NCI-H2029 treated with DMSO at 0.1 percent for 48 hours (cell line): ENCODE measurements at regions not wholly inside any gene's neighbourhood (a gene's known extent, or its start where the extent isn't known, plus 50 kb on each side); places are given as distances from the start of the nearest gene placed in this dataset.

Experiments
- DNase-seq: peaks from one replicate; lab custom pipeline; 2025; lab: John Stamatoyannopoulos, UW

- no peak for DNase-seq
Measured at GRCh38 chr1:81330521-81330920, 470.2 kb upstream of the ADGRL2 start.

- DNase-seq, result no peak
Measured at GRCh38 chr1:81330111-81330510, 470.6 kb upstream of the ADGRL2 start.

DNA sequence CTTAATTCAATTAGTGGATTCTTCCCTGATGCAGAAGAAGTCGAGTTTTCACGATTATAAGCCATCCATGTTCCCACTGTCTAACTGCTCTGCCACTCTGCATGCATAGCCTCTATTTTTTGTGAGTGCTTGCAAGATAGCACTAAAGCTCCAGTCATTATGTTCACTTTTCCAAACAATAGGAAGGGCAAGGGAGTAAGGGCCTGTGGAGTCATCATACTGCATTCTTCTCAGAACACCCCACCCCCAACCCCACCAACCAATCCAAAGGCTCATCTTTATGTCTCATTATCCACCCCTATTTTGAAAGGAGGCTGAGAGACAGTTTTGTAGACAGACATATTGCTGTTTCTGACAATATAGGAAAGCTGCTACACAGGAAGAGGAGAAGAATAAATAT lies 471.7 kb upstream of the ADGRL2 start:
- DNase-seq, result no peak

- DNase-seq, result no peak
Measured at GRCh38 chr1:81327743-81328142, 473.0 kb upstream of the ADGRL2 start.

DNA sequence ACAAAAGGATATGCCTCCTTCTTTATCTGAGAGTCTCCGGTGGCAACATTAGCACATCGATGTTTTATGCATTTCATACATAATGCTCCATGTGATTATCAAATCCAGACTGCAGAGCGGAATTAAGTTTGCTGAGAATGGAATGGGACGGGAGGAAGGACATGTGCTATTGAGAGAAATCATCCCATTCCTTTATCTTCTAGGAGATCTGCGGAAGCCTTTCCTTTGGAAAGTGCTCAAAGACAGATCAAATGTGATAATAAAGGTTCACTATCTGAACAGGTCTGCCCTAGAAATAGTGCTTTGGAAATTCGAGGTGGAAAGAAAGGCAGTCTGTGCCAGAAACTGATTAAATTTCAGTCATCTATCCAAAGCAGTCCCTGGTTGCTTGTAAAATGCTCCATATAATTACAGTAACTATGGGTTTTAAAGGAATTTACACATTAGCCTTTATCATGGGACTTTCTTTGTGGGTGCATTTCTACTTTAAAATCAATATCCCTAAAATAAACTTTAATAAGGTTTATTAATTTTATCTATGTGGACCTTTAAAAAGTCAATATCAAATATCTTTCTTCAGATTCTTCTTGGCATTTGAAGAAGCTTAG lies 473.5 kb upstream of the ADGRL2 start:
- no peak for DNase-seq

- no peak for DNase-seq
Measured at GRCh38 chr1:81326212-81326611, 474.5 kb upstream of the ADGRL2 start.

DNA sequence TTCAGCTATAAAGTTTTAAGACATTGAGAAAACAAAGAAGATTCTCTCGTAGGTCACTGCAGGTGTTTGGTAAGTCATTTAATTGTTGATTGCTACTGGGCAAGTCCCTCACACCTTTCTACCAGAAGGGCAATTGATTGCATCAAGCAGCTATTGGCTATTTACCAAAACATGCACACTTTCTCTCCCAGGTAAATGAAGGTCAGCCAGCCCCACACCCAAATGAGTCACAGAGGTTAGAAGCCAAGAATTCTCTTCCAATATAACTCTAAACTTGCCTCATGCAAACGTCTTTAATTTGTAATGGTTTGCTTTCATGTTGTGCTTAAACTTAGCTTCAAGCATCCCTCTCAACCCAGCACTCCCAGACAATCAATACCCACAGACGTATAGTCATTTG lies 475.3 kb upstream of the ADGRL2 start:
- no peak for DNase-seq

DNA sequence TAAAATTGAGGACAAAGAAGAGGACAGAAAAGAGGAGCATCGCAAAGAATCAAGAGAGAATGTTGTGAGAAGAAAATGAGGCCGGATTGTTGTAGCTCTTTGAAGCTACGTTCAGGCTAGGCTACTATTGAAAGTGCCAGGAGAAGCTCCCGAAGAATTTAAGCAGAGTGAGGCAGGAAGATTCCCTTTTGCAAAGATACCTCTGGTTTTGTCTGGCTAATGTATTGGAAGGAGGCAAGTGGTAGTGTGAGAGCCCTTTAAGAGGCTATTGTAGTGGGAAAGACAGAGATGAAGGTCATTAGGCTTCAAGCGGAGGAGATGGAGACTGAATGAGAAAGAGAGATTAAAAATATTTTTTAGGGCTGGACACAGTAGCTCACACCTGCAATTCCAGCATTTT lies 476.9 kb upstream of the ADGRL2 start:
- DNase-seq, result no peak

DNA sequence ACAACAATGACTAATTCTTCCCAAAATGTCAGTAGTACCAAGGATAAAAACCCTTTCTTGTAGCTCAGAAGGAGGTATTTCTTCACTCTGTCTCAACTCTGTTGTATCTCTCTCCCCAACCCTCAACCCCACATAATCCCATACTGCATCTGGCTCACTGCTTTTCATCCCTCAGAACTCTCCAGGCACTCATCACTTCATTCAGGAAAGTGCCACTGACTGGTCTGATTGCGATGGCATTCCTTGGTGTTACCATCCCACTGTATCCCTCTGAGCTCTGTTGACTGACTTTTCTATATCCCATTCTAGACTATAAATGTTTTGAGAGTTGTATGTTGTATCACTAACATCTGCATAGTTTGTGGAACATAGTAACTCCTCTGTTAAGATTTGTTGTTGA lies 483.5 kb upstream of the ADGRL2 start:
- no peak for DNase-seq

GRCh38 chr1:81314513-81315233 lies 486.1 kb upstream of the ADGRL2 start:
- DNase-seq, result no peak

DNA sequence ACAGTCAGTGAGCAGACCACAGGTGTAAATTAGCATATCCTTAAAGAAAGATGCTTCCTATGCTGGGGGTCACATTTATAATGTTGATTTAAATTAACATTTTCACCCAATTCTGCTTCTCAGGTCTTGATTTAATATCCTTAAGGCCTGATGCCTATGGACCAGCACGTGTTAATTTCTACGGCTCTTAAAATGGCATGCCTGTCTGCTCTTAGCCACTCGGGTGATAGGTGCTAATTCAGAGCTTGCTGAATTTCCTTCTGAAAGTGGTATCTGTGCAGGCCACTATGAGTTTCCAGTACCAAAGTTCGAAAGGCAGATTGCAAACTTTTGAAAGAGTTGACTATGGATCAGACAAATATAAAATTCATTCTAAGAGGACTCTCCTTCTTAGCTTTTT lies 487.4 kb upstream of the ADGRL2 start:
- no peak for DNase-seq

DNA sequence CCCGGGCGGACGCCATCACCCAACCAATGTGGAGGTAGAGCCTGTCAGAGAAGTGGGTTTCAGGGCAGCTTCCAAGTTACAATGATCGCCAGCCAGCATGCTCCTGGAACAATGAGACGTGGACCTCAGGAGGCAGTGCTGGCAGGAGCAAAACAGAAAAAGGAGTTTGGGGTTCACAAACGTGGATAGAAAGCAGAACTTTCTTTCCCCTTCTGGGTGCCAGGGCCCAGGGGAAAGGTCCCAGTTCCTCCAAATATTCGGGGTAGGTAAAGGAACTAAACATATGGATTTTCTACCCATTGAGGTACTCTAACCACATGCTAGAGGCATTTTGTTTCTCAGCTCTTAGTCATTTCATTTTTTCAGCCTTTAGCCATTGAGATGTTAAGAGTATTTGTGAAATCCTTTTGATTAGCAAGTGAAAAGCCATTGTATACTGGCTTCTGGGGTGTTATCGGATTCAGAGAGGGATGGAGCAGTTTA lies 488.4 kb upstream of the ADGRL2 start:
- DNase-seq, result no peak

- no peak for DNase-seq
Measured at GRCh38 chr1:81310250-81310649, 490.5 kb upstream of the ADGRL2 start.

- no peak for DNase-seq
Measured at GRCh38 chr1:81308191-81308590, 492.5 kb upstream of the ADGRL2 start.

DNA sequence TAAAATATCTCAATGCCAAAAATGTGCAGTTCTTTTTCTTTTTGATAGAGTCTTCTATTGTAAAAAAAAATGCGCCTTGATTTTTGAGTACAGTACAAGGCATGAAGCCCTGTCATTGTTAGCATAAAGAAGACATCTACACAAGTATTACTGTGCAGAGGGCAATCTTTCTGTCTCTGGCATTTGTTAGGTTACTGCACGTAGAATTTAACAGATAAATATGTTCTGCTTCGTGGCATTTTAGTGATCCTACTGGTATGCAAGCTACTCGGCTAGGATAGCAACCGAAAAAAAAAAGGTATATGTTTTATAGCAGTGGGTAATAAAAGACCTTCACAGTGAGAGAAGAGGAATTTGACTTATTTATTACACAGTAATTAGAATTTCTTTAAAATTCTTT lies 492.9 kb upstream of the ADGRL2 start:
- DNase-seq, result no peak

DNA sequence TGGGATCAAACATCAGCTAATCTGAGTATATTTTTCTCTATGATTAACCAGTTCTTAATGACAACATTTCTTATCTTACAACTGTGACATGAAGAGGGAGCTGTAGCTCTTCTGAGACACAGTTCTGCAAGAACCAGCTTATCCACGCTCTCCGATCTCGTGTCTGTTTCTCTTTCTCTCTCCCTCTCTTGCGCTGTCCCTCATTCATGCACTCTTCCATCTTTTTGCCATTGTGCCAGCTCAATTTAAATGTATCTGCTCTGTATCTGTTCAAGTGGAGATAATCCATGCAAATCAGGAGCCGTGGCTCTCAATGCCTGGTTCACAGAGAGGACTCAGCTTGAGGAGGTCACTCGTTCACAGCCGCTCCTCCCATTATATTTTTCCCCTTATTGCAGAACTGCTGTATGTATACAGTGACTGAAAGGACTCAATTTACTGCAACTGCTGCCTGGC lies 494.7 kb upstream of the ADGRL2 start:
- no peak for DNase-seq

- no peak for DNase-seq
Measured at GRCh38 chr1:81304187-81304586, 496.5 kb upstream of the ADGRL2 start.

GRCh38 chr1:81299892-81300291 lies 500.8 kb upstream of the ADGRL2 start:
- no peak for DNase-seq

GRCh38 chr1:81298266-81298665 lies 502.5 kb upstream of the ADGRL2 start:
- DNase-seq, result no peak

- no peak for DNase-seq
Measured at GRCh38 chr1:81296601-81297000, 504.1 kb upstream of the ADGRL2 start.

DNA sequence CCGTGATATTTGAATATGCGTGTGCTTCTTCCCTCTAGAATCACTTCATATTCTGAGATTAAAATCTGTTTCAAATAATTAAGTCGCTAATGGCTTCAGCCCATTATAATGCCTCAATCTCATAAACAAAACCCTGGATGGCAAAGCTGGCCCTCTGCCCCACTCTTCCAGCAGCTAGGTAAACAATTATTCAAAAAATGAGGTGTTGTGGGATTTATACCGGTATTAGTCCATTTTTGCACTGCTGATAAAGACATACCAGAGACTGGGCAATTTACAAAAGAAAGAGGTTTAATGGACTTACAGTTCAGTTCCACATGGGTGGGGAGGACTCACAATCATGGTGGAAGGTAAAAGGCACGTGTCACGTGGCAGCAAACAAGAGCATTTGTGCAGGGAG lies 510.4 kb upstream of the ADGRL2 start:
- DNase-seq, result no peak

DNA sequence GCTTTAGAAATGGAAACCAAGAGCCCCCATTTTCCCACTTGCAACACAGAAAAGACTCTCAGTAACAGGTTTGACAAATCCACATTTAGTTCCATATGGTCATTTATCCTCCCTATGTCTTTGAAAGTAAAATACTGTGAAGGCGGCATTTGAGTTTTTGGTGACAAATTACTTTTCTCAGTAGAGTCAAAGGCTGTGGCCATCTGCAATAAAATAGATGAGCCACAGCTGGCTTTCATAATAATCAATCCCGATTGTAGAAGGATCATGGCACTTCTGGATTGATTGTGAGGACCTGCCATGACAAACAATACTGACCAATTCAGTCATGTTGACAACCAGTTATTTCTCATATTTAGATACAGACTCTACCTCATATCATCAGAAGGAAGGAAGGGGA lies 512.0 kb upstream of the ADGRL2 start:
- DNase-seq, result no peak

DNA sequence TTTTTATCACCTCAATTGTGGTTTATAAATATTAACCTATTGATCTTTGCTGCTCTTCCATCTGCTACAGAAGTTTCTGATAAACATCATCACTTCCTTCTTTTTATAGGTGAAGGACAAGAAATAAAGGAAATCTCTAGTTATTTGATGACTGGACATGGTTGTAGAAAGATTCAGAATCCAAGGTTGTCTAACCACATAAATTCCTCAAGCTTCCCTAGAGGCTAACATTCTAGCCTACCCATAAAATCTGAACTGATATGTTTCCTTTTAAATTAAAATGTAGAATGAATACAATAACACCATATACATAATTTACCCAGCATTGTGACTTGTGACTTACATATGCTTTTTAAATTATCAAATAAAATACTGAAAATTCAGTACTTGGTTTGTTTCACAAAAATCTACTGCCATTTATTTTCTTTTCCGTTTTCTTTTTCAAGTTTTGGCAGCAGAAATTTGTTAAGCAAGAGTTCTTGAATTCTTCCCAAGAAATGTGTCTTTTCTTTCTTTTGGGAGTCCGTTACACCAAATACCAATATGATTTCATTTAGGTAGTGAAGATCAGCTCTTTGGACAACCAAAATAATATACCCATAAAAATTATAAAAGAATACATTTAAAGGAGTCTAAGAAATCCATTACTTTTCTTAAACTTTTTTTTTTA lies 513.2 kb upstream of the ADGRL2 start:
- no peak for DNase-seq
